GM06990 (cell line): ENCODE measurements at regions not wholly inside any gene's neighbourhood (a gene's known extent, or its start where the extent isn't known, plus 50 kb on each side); places are given as distances from the start of the nearest gene placed in this dataset.

ENCODE experiments used
- DNase-seq: peaks from one replicate; pipeline ENCODE4 v3.0.0-alpha.2; 2011; ENCODE audit not compliant: insufficient read length; ENCODE audit errors: extremely low read depth
- H3K27me3 ChIP-seq: replicated peaks from 2 replicates; pipeline ENCODE4 v1.6.0; 2011; ENCODE audit warnings: low read length; ENCODE audit not compliant: control insufficient read depth, insufficient read depth
- H3K36me3 ChIP-seq: 2 replicates; pipeline ENCODE4 v1.5.1; 2011; ENCODE audit warnings: low read length; ENCODE audit not compliant: control insufficient read depth, insufficient read depth
- H3K4me3 ChIP-seq: replicated peaks from 2 replicates; pipeline ENCODE4 v1.5.1; 2011; ENCODE audit warnings: low read depth, mild to moderate bottlenecking, control low read depth, low read length
- CTCF ChIP-seq: IDR thresholded peaks from 2 replicates; pipeline ENCODE4 v1.5.1; 2011; ENCODE audit warnings: low read length, control low read depth, mild to moderate bottlenecking, inconsistent platforms; ENCODE audit not compliant: insufficient read depth, poor library complexity, severe bottlenecking

- DNase-seq: no peak
- Histone ChIP-seq H3K4me3 (no peak overlapping the region), H3K27me3 (no peaks in the 10 kb centered on the region; the same call in 1 of the 2 replicates), H3K36me3 (no peaks in the 10 kb centered on the region)
- no peak for TF ChIP-seq CTCF
Observed at GRCh38 chr16:10232757-10233156, 50.5 kb upstream of the GRIN2A start.

- no peak for DNase-seq
- TF ChIP-seq CTCF: no peak
- Histone ChIP-seq H3K36me3 (no peaks in the 10 kb centered on the region), H3K4me3 (no peak overlapping the region), H3K27me3 (no peaks in the 10 kb centered on the region; the same call in 1 of the 2 replicates)
Observed at GRCh38 chr16:10239640-10240039, 57.4 kb upstream of the GRIN2A start.

GRCh38 chr16:10240854-10241613 is 58.8 kb upstream of the GRIN2A start:
- no peak for DNase-seq

GRCh38 chr16:10242097-10242496 is 59.9 kb upstream of the GRIN2A start:
- TF ChIP-seq CTCF: no peak
- no peak for DNase-seq
- H3K4me3 ChIP-seq: no peak overlapping the region
- H3K27me3 ChIP-seq: no peaks in the 10 kb centered on the region
- H3K36me3 ChIP-seq: no peaks in the 10 kb centered on the region

More at GRCh38 chr16:10240854-10241613, 58.8 kb upstream of the GRIN2A start:
- Histone ChIP-seq H3K4me3 (no peak overlapping the region), H3K36me3 (no peaks in the 10 kb centered on the region), H3K27me3 (no peaks in the 10 kb centered on the region; the same call in 1 of the 2 replicates)
- TF ChIP-seq CTCF: no peak

GRCh38 chr16:10242916-10243315 is 60.7 kb upstream of the GRIN2A start:
- H3K36me3 ChIP-seq: no peaks in the 10 kb centered on the region
- DNase-seq: peak; percentile 28
- no peaks in the 10 kb centered on the region; the same call in 1 of the 2 replicates for H3K27me3 ChIP-seq
- no peak for TF ChIP-seq CTCF
- no peak overlapping the region for H3K4me3 ChIP-seq
